ENCODE measurements at regions not wholly inside any gene's neighbourhood (a gene's known extent, or its start where the extent isn't known, plus 50 kb on each side); places are given as distances from the start of the nearest gene placed in this dataset.
"Not testable (repeated sequence)": the region's sequence is repeated elsewhere in the genome, so short reads cannot be mapped to it uniquely, and the experiment has no call there.

- no peak overlapping the region for H3K4me3 Mint-ChIP-seq
- H3K9me3 Mint-ChIP-seq (ENCODE audit: low read depth) = peaks cover 3% of the 10 kb centered on the region
- H3K27me3 Mint-ChIP-seq = peaks cover 8% of the 10 kb centered on the region
- H3K36me3 Mint-ChIP-seq = peaks cover 3% of the 10 kb centered on the region
- H3K27ac Mint-ChIP-seq = peak overlapping the region; percentile 41
- peaks cover 12% of the 10 kb centered on the region for H3K4me1 Mint-ChIP-seq (ENCODE audit: low read depth)
Measured at GRCh38 chr2:8239531-8240088, 442.2 kb upstream of the ID2 start.

- H3K27ac Mint-ChIP-seq = no peak overlapping the region
- peaks cover 5% of the 10 kb centered on the region for H3K27me3 Mint-ChIP-seq
- peaks cover 5% of the 10 kb centered on the region for H3K36me3 Mint-ChIP-seq
- peaks cover 12% of the 10 kb centered on the region for H3K4me1 Mint-ChIP-seq (ENCODE audit: low read depth)
- H3K4me3 Mint-ChIP-seq = no peak overlapping the region
- peaks cover 11% of the 10 kb centered on the region for H3K9me3 Mint-ChIP-seq (ENCODE audit: low read depth)
Measured at GRCh38 chr2:8241317-8241716, 440.5 kb upstream of the ID2 start.

- peaks cover 12% of the 10 kb centered on the region for H3K4me1 Mint-ChIP-seq (ENCODE audit: low read depth)
- H3K27me3 Mint-ChIP-seq = no peaks in the 10 kb centered on the region
- H3K9me3 Mint-ChIP-seq (ENCODE audit: low read depth) = peaks cover 16% of the 10 kb centered on the region
- peaks cover 14% of the 10 kb centered on the region for H3K36me3 Mint-ChIP-seq
- no peak overlapping the region for H3K27ac Mint-ChIP-seq
- H3K4me3 Mint-ChIP-seq = no peak overlapping the region
Measured at GRCh38 chr2:8242739-8243138, 439.1 kb upstream of the ID2 start.

GRCh38 chr2:8243748-8244400 lies 438.0 kb upstream of the ID2 start:
- Mint-ChIP-seq H3K9me3 (ENCODE audit: low read depth) (peaks cover 16% of the 10 kb centered on the region), H3K27me3 (no peaks in the 10 kb centered on the region), H3K27ac (no peak overlapping the region), H3K4me1 (ENCODE audit: low read depth) (peaks cover 10% of the 10 kb centered on the region), H3K4me3 (no peak overlapping the region), H3K36me3 (peaks cover 14% of the 10 kb centered on the region)

- peaks cover 14% of the 10 kb centered on the region for H3K36me3 Mint-ChIP-seq
- peaks cover 4% of the 10 kb centered on the region for H3K4me1 Mint-ChIP-seq (ENCODE audit: low read depth)
- no peak overlapping the region for H3K4me3 Mint-ChIP-seq
- no peak overlapping the region for H3K27ac Mint-ChIP-seq
- peaks cover 16% of the 10 kb centered on the region for H3K9me3 Mint-ChIP-seq (ENCODE audit: low read depth)
- no peaks in the 10 kb centered on the region for H3K27me3 Mint-ChIP-seq
Measured at GRCh38 chr2:8244639-8245038, 437.2 kb upstream of the ID2 start.

GRCh38 chr2:8246137-8246536 lies 435.7 kb upstream of the ID2 start:
- Mint-ChIP-seq H3K9me3 (ENCODE audit: low read depth) (peaks cover 24% of the 10 kb centered on the region), H3K4me3 (no peak overlapping the region), H3K4me1 (ENCODE audit: low read depth) (no peaks in the 10 kb centered on the region), H3K36me3 (peaks cover 14% of the 10 kb centered on the region), H3K27ac (no peak overlapping the region), H3K27me3 (no peaks in the 10 kb centered on the region)

GRCh38 chr2:8247905-8248622 lies 433.8 kb upstream of the ID2 start:
- no peaks in the 10 kb centered on the region for H3K4me1 Mint-ChIP-seq (ENCODE audit: low read depth)
- H3K9me3 Mint-ChIP-seq (ENCODE audit: low read depth) = peaks cover 24% of the 10 kb centered on the region
- H3K27ac Mint-ChIP-seq = no peak overlapping the region

GRCh38 chr2:8248623-8248957 lies 433.3 kb upstream of the ID2 start:
- peaks cover 14% of the 10 kb centered on the region for H3K36me3 Mint-ChIP-seq
- no peaks in the 10 kb centered on the region for H3K27me3 Mint-ChIP-seq
- no peak overlapping the region for H3K27ac Mint-ChIP-seq
- H3K9me3 Mint-ChIP-seq (ENCODE audit: low read depth) = peaks cover 24% of the 10 kb centered on the region
- no peak overlapping the region for H3K4me3 Mint-ChIP-seq
- H3K4me1 Mint-ChIP-seq (ENCODE audit: low read depth) = no peaks in the 10 kb centered on the region

More at GRCh38 chr2:8247905-8248622, 433.8 kb upstream of the ID2 start:
- no peaks in the 10 kb centered on the region for H3K27me3 Mint-ChIP-seq
- peaks cover 14% of the 10 kb centered on the region for H3K36me3 Mint-ChIP-seq
- H3K4me3 Mint-ChIP-seq = no peak overlapping the region

- H3K4me3 Mint-ChIP-seq = no peak overlapping the region
Measured at GRCh38 chr2:8249141-8249540, 432.7 kb upstream of the ID2 start.

GRCh38 chr2:8249769-8250168 lies 432.1 kb upstream of the ID2 start:
- Mint-ChIP-seq H3K27ac (no peak overlapping the region), H3K9me3 (ENCODE audit: low read depth) (peaks cover 21% of the 10 kb centered on the region), H3K27me3 (no peaks in the 10 kb centered on the region), H3K36me3 (peaks cover 11% of the 10 kb centered on the region), H3K4me3 (no peak overlapping the region), H3K4me1 (ENCODE audit: low read depth) (peaks cover 9% of the 10 kb centered on the region)

More at GRCh38 chr2:8249141-8249540, 432.7 kb upstream of the ID2 start:
- no peaks in the 10 kb centered on the region for H3K27me3 Mint-ChIP-seq
- no peak overlapping the region for H3K27ac Mint-ChIP-seq
- H3K4me1 Mint-ChIP-seq (ENCODE audit: low read depth) = peaks cover 4% of the 10 kb centered on the region
- H3K9me3 Mint-ChIP-seq (ENCODE audit: low read depth) = peaks cover 21% of the 10 kb centered on the region
- H3K36me3 Mint-ChIP-seq = peaks cover 11% of the 10 kb centered on the region

GRCh38 chr2:8250290-8250689 lies 431.6 kb upstream of the ID2 start:
- H3K36me3 Mint-ChIP-seq = peaks cover 11% of the 10 kb centered on the region
- not testable (repeated sequence) for H3K4me1 Mint-ChIP-seq (ENCODE audit: low read depth); H3K27me3 Mint-ChIP-seq; H3K4me3 Mint-ChIP-seq; H3K27ac Mint-ChIP-seq
- peaks cover 21% of the 10 kb centered on the region for H3K9me3 Mint-ChIP-seq (ENCODE audit: low read depth)

GRCh38 chr2:8251291-8251690 lies 430.6 kb upstream of the ID2 start:
- H3K4me1 Mint-ChIP-seq (ENCODE audit: low read depth) = peaks cover 9% of the 10 kb centered on the region
- no peaks in the 10 kb centered on the region for H3K27me3 Mint-ChIP-seq
- peaks cover 13% of the 10 kb centered on the region for H3K9me3 Mint-ChIP-seq (ENCODE audit: low read depth)
- no peak overlapping the region for H3K27ac Mint-ChIP-seq
- no peak overlapping the region for H3K4me3 Mint-ChIP-seq
- peaks cover 10% of the 10 kb centered on the region for H3K36me3 Mint-ChIP-seq

GRCh38 chr2:8251856-8252255 lies 430.0 kb upstream of the ID2 start:
- H3K36me3 Mint-ChIP-seq = peaks cover 5% of the 10 kb centered on the region
- H3K4me1 Mint-ChIP-seq (ENCODE audit: low read depth) = peaks cover 9% of the 10 kb centered on the region
- H3K27me3 Mint-ChIP-seq = no peaks in the 10 kb centered on the region
- H3K4me3 Mint-ChIP-seq = no peak overlapping the region
- H3K27ac Mint-ChIP-seq = no peak overlapping the region
- peaks cover 8% of the 10 kb centered on the region for H3K9me3 Mint-ChIP-seq (ENCODE audit: low read depth)

- Mint-ChIP-seq H3K27ac (no peak overlapping the region), H3K36me3 (no peaks in the 10 kb centered on the region), H3K4me1 (ENCODE audit: low read depth) (peaks cover 9% of the 10 kb centered on the region), H3K27me3 (no peaks in the 10 kb centered on the region), H3K4me3 (no peak overlapping the region), H3K9me3 (ENCODE audit: low read depth) (peaks cover 8% of the 10 kb centered on the region)
Measured at GRCh38 chr2:8252997-8253694, 428.7 kb upstream of the ID2 start.

- H3K4me1 Mint-ChIP-seq (ENCODE audit: low read depth) = peaks cover 9% of the 10 kb centered on the region
- H3K4me3 Mint-ChIP-seq = no peak overlapping the region
- peaks cover 8% of the 10 kb centered on the region for H3K9me3 Mint-ChIP-seq (ENCODE audit: low read depth)
- no peak overlapping the region for H3K27ac Mint-ChIP-seq
- H3K27me3 Mint-ChIP-seq = no peaks in the 10 kb centered on the region
- H3K36me3 Mint-ChIP-seq = no peaks in the 10 kb centered on the region
Measured at GRCh38 chr2:8253781-8254180, 428.1 kb upstream of the ID2 start.
